GM06990 (cell line): ENCODE measurements at regions not wholly inside any gene's neighbourhood (a gene's known extent, or its start where the extent isn't known, plus 50 kb on each side); places are given as distances from the start of the nearest gene placed in this dataset.
"Not testable (repeated sequence)": the region's sequence is repeated elsewhere in the genome, so short reads cannot be mapped to it uniquely, and the experiment has no call there.

Experiments used
- DNase-seq: peaks from one replicate; pipeline ENCODE4 v3.0.0-alpha.2; 2011; ENCODE audit not compliant: insufficient read length; ENCODE audit errors: extremely low read depth
- H3K27me3 ChIP-seq: replicated peaks from 2 replicates; pipeline ENCODE4 v1.6.0; 2011; ENCODE audit warnings: low read length; ENCODE audit not compliant: control insufficient read depth, insufficient read depth
- H3K36me3 ChIP-seq: 2 replicates; pipeline ENCODE4 v1.5.1; 2011; ENCODE audit warnings: low read length; ENCODE audit not compliant: control insufficient read depth, insufficient read depth
- H3K4me3 ChIP-seq: replicated peaks from 2 replicates; pipeline ENCODE4 v1.5.1; 2011; ENCODE audit warnings: low read depth, mild to moderate bottlenecking, control low read depth, low read length
- CTCF ChIP-seq: IDR thresholded peaks from 2 replicates; pipeline ENCODE4 v1.5.1; 2011; ENCODE audit warnings: low read length, control low read depth, mild to moderate bottlenecking, inconsistent platforms; ENCODE audit not compliant: insufficient read depth, poor library complexity, severe bottlenecking

DNA sequence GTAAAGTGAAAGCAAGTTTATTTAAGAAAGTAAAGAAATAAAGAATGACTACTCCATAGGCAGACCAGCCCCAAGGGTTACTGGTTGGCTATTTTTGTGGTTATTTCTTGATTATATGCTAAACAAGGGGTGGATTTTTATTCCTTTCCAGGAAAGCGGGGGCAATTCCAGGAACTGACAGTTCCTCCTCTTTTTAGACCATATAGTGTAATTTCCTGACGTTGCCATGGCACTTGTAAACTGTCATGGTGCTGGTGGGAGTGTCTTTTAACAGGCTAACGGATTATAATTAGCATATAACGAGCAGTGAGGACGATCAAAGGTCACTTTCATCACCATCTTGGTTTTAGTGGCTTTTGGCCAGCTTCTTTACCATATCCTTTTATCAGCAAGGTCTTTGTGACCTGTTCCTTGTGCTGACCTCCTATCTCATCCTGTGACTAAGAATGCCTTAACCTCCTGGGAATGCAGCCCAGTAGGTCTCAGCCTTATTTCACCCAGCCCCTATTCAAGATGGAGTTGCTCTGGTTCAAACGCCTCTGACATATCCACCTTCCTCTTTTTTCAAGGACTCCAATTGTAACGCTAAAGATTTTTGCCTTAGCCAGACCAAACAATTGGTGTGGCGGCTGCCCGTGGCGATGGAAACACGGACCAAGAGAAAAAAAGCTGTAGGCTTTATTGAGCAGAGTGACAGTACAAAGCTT lies 103.8 kb downstream of the FAM72B start:
- not testable (repeated sequence) for H3K36me3 ChIP-seq, DNase-seq, H3K27me3 ChIP-seq, H3K4me3 ChIP-seq

- H3K27me3 ChIP-seq, H3K36me3 ChIP-seq, H3K4me3 ChIP-seq, DNase-seq: not testable (repeated sequence)
These were observed 103.3 kb downstream of the FAM72B start for GRCh38 chr1:121080904-121081264.

GRCh38 chr1:121081625-121082199 lies 102.4 kb downstream of the FAM72B start:
- DNase-seq, H3K36me3 ChIP-seq, H3K27me3 ChIP-seq, H3K4me3 ChIP-seq: not testable (repeated sequence)

- not testable (repeated sequence) for H3K27me3 ChIP-seq, DNase-seq, H3K4me3 ChIP-seq, H3K36me3 ChIP-seq
These were observed 101.1 kb downstream of the FAM72B start for GRCh38 chr1:121082995-121083394.

DNA sequence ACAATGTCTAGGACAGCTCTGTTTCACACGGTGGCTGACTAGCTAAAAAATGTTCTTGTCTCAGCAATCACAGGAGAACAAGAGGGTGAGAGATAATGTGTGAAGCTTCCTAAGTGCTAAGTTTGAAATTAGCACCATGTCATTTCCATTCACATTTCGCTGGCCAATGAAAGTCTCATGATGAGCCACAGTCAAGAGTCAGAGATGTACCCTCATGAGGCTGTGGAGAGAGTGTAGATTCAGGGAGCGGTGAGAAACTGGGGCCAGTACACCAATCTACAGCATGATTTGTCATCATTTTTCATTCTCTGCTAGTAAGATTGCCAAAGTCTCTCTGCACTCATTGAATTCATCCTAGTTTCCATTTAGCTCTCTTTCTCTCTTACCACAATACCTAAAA lies 97.9 kb downstream of the FAM72B start:
- H3K36me3 ChIP-seq, H3K4me3 ChIP-seq, DNase-seq, H3K27me3 ChIP-seq: not testable (repeated sequence)

DNA sequence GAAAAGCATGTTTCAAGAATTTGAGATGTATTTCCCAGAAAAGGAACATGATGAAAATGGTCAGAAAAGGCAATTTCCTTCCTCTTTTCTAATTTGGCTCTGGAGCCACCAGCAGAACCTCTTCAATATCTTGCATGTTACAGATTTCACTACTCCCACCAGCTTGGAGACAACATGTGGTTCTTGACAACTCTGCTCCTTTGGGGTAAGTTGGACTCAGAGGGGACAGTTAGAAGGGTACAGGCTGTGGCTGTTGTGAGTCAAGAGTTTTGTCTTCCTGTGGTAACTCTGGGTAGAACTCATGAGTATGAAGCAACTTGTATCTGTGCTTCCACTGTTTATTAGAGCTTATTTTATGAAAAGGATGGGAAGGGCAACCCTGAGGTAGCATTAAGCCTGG lies 96.9 kb downstream of the FAM72B start:
- not testable (repeated sequence) for H3K4me3 ChIP-seq, H3K27me3 ChIP-seq, H3K36me3 ChIP-seq, DNase-seq

DNA sequence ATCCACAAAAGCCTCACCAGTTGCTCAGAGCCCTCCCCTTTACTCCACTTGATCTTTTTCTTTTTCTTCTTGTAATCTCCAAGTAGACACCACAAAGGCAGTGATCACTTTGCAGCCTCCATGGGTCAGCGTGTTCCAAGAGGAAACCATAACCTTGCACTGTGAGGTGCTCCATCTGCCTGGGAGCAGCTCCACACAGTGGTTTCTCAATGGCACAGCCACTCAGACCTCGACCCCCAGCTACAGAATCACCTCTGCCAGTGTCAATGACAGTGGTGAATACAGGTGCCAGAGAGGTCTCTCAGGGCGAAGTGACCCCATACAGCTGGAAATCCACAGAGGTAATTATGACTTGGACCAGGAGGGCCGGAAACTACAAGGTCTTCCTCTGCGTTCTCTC lies 95.6 kb downstream of the FAM72B start:
- not testable (repeated sequence) for H3K4me3 ChIP-seq, H3K36me3 ChIP-seq, DNase-seq, H3K27me3 ChIP-seq

GRCh38 chr1:121092329-121092968 lies 91.7 kb downstream of the FAM72B start:
- not testable (repeated sequence) for H3K4me3 ChIP-seq, DNase-seq, H3K27me3 ChIP-seq, H3K36me3 ChIP-seq

- not testable (repeated sequence) for DNase-seq, H3K4me3 ChIP-seq, H3K36me3 ChIP-seq, H3K27me3 ChIP-seq
These were observed 89.1 kb downstream of the FAM72B start for GRCh38 chr1:121095014-121095413.

GRCh38 chr1:121097127-121097866 lies 86.8 kb downstream of the FAM72B start:
- H3K27me3 ChIP-seq, H3K36me3 ChIP-seq, H3K4me3 ChIP-seq: not testable (repeated sequence)
- TF ChIP-seq CTCF = peak; percentile 3
- peak; percentile 70 for DNase-seq

- H3K36me3 ChIP-seq, H3K4me3 ChIP-seq, H3K27me3 ChIP-seq: not testable (repeated sequence)
- peak; percentile 6 for DNase-seq
These were observed 86.3 kb downstream of the FAM72B start for GRCh38 chr1:121097867-121098215.

GRCh38 chr1:121109025-121109424 lies 75.1 kb downstream of the FAM72B start:
- not testable (repeated sequence) for H3K4me3 ChIP-seq, DNase-seq, H3K27me3 ChIP-seq, H3K36me3 ChIP-seq
